GM04504 (cell line): ENCODE measurements at regions not wholly inside any gene's neighbourhood (a gene's known extent, or its start where the extent isn't known, plus 50 kb on each side); places are given as distances from the start of the nearest gene placed in this dataset.

Source experiments
- DNase-seq: peaks from one replicate; pipeline ENCODE4 v3.0.0-alpha.2; 2012; ENCODE audit warnings: low read depth

GRCh38 chr2:14524041-14524802 lies 108.3 kb upstream of the LRATD1 start:
- peak; percentile 71 for DNase-seq

GRCh38 chr2:14524803-14525080 lies 107.8 kb upstream of the LRATD1 start:
- DNase-seq, result no peak

- no peak for DNase-seq
Observed at GRCh38 chr2:14530506-14530905, 102.0 kb upstream of the LRATD1 start.

- no peak for DNase-seq
Observed at GRCh38 chr2:14533131-14533757, 99.3 kb upstream of the LRATD1 start.

- DNase-seq, result no peak
Observed at GRCh38 chr2:14535156-14535555, 97.4 kb upstream of the LRATD1 start.

GRCh38 chr2:14536976-14537375 lies 95.5 kb upstream of the LRATD1 start:
- DNase-seq, result no peak

GRCh38 chr2:14540015-14540414 lies 92.5 kb upstream of the LRATD1 start:
- no peak for DNase-seq

- no peak for DNase-seq
Observed at GRCh38 chr2:14543284-14543683, 89.2 kb upstream of the LRATD1 start.

- no peak for DNase-seq
Observed at GRCh38 chr2:14544247-14544646, 88.3 kb upstream of the LRATD1 start.

GRCh38 chr2:14547830-14548229 lies 84.7 kb upstream of the LRATD1 start:
- no peak for DNase-seq

GRCh38 chr2:14550658-14551057 lies 81.9 kb upstream of the LRATD1 start:
- no peak for DNase-seq

- DNase-seq, result no peak
Observed at GRCh38 chr2:14551069-14551468, 81.4 kb upstream of the LRATD1 start.

- no peak for DNase-seq
Observed at GRCh38 chr2:14552286-14552685, 80.2 kb upstream of the LRATD1 start.

GRCh38 chr2:14552818-14553217 lies 79.7 kb upstream of the LRATD1 start:
- no peak for DNase-seq

GRCh38 chr2:14554849-14555545 lies 77.5 kb upstream of the LRATD1 start:
- DNase-seq, result no peak

- DNase-seq, result no peak
Observed at GRCh38 chr2:14557111-14557510, 75.4 kb upstream of the LRATD1 start.

GRCh38 chr2:14557916-14558315 lies 74.6 kb upstream of the LRATD1 start:
- DNase-seq, result no peak

- no peak for DNase-seq
Observed at GRCh38 chr2:14558335-14558919, 74.1 kb upstream of the LRATD1 start.

GRCh38 chr2:14560716-14561115 lies 71.8 kb upstream of the LRATD1 start:
- DNase-seq, result no peak

- DNase-seq, result no peak
Observed at GRCh38 chr2:14563324-14563723, 69.2 kb upstream of the LRATD1 start.

- no peak for DNase-seq
Observed at GRCh38 chr2:14565666-14566065, 66.9 kb upstream of the LRATD1 start.

GRCh38 chr2:14567561-14567960 lies 65.0 kb upstream of the LRATD1 start:
- DNase-seq, result no peak

GRCh38 chr2:14569294-14569693 lies 63.2 kb upstream of the LRATD1 start:
- no peak for DNase-seq
